HepG2 (cell line): ENCODE measurements at regions not wholly inside any gene's neighbourhood (a gene's known extent, or its start where the extent isn't known, plus 50 kb on each side); places are given as distances from the start of the nearest gene placed in this dataset.
A peak's percentile ranks its signal among the peaks of the same experiment; 100 is the strongest.

Source experiments
- ATF2 ChIP-seq: sonication (generic); formaldehyde crosslinking; IDR thresholded peaks from 2 replicates; pipeline ENCODE4 v1.4.0; 2020; ENCODE audit warnings: missing genetic modification reagents
- ELF3 ChIP-seq: IDR thresholded peaks from 2 replicates; pipeline ENCODE4 v1.6.1; 2016; ENCODE audit warnings: missing genetic modification reagents, missing compliant biosample characterization
- ERF ChIP-seq: IDR thresholded peaks from 2 replicates; pipeline ENCODE4 v1.6.1; 2018; ENCODE audit warnings: missing biosample characterization, missing genetic modification reagents
- ETV5 ChIP-seq: IDR thresholded peaks from 2 replicates; pipeline ENCODE4 v1.6.1; 2018; ENCODE audit warnings: missing biosample characterization, missing genetic modification reagents, inconsistent platforms, borderline replicate concordance
- GATAD2A ChIP-seq: IDR thresholded peaks from 2 replicates; pipeline ENCODE4 v1.6.1; 2016
- HNF4G ChIP-seq, 2 experiments: sonication (generic) in 1 of 2; formaldehyde crosslinking in 1 of 2; IDR thresholded peaks; 2 replicates each; pipeline versions ENCODE4 v1.4.0 to v1.6.1; 2011 to 2020; ENCODE audit warnings: borderline replicate concordance in 2 of 2, low read depth in 2 of 2, mild to moderate bottlenecking in 2 of 2, low read length in 1 of 2, missing genetic modification reagents in 1 of 2, moderate library complexity in 1 of 2
- JUND ChIP-seq: sonication (generic); formaldehyde crosslinking; IDR thresholded peaks from 2 replicates; pipeline ENCODE4 v1.8.0; 2022; ENCODE audit warnings: mild to moderate bottlenecking, missing genetic modification reagents
- LCORL ChIP-seq, 2 experiments: fragments of 450-650 bp in 1 of 2; sonication (generic) in 1 of 2; formaldehyde crosslinking in 1 of 2; IDR thresholded peaks; 2 replicates each; pipeline versions ENCODE4 v1.5.0 to v1.6.1; 2017 to 2020; ENCODE audit warnings: antibody characterized with exemption in 1 of 2, missing genetic modification reagents in 1 of 2
- MED13 ChIP-seq: sonication (generic); formaldehyde crosslinking; IDR thresholded peaks from 2 replicates; pipeline ENCODE4 v1.5.0; 2020; ENCODE audit warnings: missing genetic modification reagents
- SAFB2 ChIP-seq: sonication (generic); formaldehyde crosslinking; IDR thresholded peaks from 2 replicates; pipeline ENCODE4 v1.5.1; 2020; ENCODE audit warnings: missing genetic modification reagents, low read depth, mild to moderate bottlenecking, borderline replicate concordance
- THRA ChIP-seq: sonication (generic); formaldehyde crosslinking; IDR thresholded peaks from 2 replicates; pipeline ENCODE4 v1.4.0; 2020; ENCODE audit warnings: missing genetic modification reagents, borderline replicate concordance
- ZNF280B ChIP-seq: sonication (generic); formaldehyde crosslinking; IDR thresholded peaks from 2 replicates; pipeline ENCODE4 v1.5.0; 2020; ENCODE audit warnings: missing genetic modification reagents, mild to moderate bottlenecking, borderline replicate concordance
- ZNF557 ChIP-seq: sonication (generic); formaldehyde crosslinking; IDR thresholded peaks from 2 replicates; pipeline ENCODE4 v1.4.0; 2020; ENCODE audit warnings: missing genetic modification reagents
- ZNF792 ChIP-seq: IDR thresholded peaks from 2 replicates; pipeline ENCODE4 v1.6.1; 2016
- TF ChIP-seq, protein P1 (sequence below): sonication (generic); formaldehyde crosslinking; IDR thresholded peaks from 2 replicates; pipeline ENCODE4 v1.5.1; 2020; ENCODE audit warnings: mild to moderate bottlenecking, moderate library complexity, missing genetic modification reagents
- TF ChIP-seq, protein P2 (sequence below): sonication (generic); formaldehyde crosslinking; IDR thresholded peaks from 2 replicates; pipeline ENCODE4 v1.9.0; 2021; ENCODE audit warnings: missing genetic modification reagents, mild to moderate bottlenecking, borderline replicate concordance
- TF ChIP-seq, protein P3 (sequence below): sonication (generic); formaldehyde crosslinking; IDR thresholded peaks from 2 replicates; pipeline ENCODE4 v1.4.0; 2020; ENCODE audit warnings: low read depth, missing genetic modification reagents

GRCh38 chr1:59043796-59044195 is 253.1 kb upstream of the FGGY start (continued):
- peak; percentile 86; the same call in 1 of the 2 replicates for TF ChIP-seq ERF (CRISPR knock-in tag)
- 0 out of 2 replicates have a peak, but pooled peaks have one; percentile 13 for TF ChIP-seq ATF2 (CRISPR knock-in tag)
- TF ChIP-seq THRA (CRISPR knock-in tag), result peak; percentile 49; the same call in 1 of the 2 replicates
- TF ChIP-seq ZNF280B (CRISPR knock-in tag), result no peak
- TF ChIP-seq ZNF557 (CRISPR knock-in tag), result 0 out of 2 replicates have a peak, but pooled peaks have one; percentile 83
- TF ChIP-seq, protein P1, sequence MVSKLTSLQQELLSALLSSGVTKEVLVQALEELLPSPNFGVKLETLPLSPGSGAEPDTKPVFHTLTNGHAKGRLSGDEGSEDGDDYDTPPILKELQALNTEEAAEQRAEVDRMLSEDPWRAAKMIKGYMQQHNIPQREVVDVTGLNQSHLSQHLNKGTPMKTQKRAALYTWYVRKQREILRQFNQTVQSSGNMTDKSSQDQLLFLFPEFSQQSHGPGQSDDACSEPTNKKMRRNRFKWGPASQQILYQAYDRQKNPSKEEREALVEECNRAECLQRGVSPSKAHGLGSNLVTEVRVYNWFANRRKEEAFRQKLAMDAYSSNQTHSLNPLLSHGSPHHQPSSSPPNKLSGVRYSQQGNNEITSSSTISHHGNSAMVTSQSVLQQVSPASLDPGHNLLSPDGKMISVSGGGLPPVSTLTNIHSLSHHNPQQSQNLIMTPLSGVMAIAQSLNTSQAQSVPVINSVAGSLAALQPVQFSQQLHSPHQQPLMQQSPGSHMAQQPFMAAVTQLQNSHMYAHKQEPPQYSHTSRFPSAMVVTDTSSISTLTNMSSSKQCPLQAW (CRISPR knock-in tag), result peak; percentile 90
- TF ChIP-seq JUND (CRISPR knock-in tag), result peak; percentile 75
- TF ChIP-seq GATAD2A (CRISPR knock-in tag), result peak; percentile 82
- TF ChIP-seq ELF3 (CRISPR knock-in tag), result peak; percentile 92
- TF ChIP-seq, protein P2, sequence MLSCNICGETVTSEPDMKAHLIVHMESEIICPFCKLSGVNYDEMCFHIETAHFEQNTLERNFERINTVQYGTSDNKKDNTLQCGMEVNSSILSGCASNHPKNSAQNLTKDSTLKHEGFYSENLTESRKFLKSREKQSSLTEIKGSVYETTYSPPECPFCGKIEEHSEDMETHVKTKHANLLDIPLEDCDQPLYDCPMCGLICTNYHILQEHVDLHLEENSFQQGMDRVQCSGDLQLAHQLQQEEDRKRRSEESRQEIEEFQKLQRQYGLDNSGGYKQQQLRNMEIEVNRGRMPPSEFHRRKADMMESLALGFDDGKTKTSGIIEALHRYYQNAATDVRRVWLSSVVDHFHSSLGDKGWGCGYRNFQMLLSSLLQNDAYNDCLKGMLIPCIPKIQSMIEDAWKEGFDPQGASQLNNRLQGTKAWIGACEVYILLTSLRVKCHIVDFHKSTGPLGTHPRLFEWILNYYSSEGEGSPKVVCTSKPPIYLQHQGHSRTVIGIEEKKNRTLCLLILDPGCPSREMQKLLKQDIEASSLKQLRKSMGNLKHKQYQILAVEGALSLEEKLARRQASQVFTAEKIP, result no peak
- TF ChIP-seq ETV5 (CRISPR knock-in tag), result peak; percentile 88; the same call in 1 of the 2 replicates
- TF ChIP-seq, protein P3, sequence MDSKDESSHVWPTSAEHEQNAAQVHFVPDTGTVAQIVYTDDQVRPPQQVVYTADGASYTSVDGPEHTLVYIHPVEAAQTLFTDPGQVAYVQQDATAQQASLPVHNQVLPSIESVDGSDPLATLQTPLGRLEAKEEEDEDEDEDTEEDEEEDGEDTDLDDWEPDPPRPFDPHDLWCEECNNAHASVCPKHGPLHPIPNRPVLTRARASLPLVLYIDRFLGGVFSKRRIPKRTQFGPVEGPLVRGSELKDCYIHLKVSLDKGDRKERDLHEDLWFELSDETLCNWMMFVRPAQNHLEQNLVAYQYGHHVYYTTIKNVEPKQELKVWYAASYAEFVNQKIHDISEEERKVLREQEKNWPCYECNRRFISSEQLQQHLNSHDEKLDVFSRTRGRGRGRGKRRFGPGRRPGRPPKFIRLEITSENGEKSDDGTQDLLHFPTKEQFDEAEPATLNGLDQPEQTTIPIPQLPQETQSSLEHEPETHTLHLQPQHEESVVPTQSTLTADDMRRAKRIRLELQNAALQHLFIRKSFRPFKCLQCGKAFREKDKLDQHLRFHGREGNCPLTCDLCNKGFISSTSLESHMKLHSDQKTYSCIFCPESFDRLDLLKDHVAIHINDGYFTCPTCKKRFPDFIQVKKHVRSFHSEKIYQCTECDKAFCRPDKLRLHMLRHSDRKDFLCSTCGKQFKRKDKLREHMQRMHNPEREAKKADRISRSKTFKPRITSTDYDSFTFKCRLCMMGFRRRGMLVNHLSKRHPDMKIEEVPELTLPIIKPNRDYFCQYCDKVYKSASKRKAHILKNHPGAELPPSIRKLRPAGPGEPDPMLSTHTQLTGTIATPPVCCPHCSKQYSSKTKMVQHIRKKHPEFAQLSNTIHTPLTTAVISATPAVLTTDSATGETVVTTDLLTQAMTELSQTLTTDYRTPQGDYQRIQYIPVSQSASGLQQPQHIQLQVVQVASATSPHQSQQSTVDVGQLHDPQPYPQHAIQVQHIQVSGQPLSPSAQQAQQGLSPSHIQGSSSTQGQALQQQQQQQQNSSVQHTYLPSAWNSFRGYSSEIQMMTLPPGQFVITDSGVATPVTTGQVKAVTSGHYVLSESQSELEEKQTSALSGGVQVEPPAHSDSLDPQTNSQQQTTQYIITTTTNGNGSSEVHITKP, result peak; percentile 68
- TF ChIP-seq LCORL (IDR thresholded peaks at IDR 0.05), result no peak
- peak; percentile 88 for TF ChIP-seq LCORL (CRISPR knock-in tag; IDR thresholded peaks at IDR 0.05)
- peak; percentile 83 for TF ChIP-seq ZNF792 (CRISPR knock-in tag)
- no peak for TF ChIP-seq HNF4G (IDR thresholded peaks at IDR 0.05; ENCODE audit: borderline replicate concordance, low read depth, low read length)
- peak; percentile 85; the same call in 1 of the 2 replicates for TF ChIP-seq HNF4G (CRISPR knock-in tag; IDR thresholded peaks at IDR 0.05; ENCODE audit: borderline replicate concordance, low read depth)
- TF ChIP-seq SAFB2, result no peak
- TF ChIP-seq MED13 (CRISPR knock-in tag), result peak; percentile 23; the same call in 1 of the 2 replicates
